Activated CD8-positive, alpha-beta memory T cell treated with anti-CD3 and anti-CD28 coated beads for 4 hours (primary cell): ENCODE measurements at regions not wholly inside any gene's neighbourhood (a gene's known extent, or its start where the extent isn't known, plus 50 kb on each side); places are given as distances from the start of the nearest gene placed in this dataset.
"Not testable (repeated sequence)": the region's sequence is repeated elsewhere in the genome, so short reads cannot be mapped to it uniquely, and the experiment has no call there.

Experiments used
- DNase-seq, 2 donors: peaks; one replicate each; pipeline ENCODE4 v3.0.0-alpha.2; 2020; ENCODE audit warnings: low read depth in 2 of 2

- no peak for DNase-seq
These were observed 140.2 kb downstream of the ENC1 start for GRCh38 chr5:74500110-74500917.

GRCh38 chr5:74499256-74500050 lies 141.1 kb downstream of the ENC1 start:
- DNase-seq = no peak

- no peak for DNase-seq
These were observed 142.8 kb downstream of the ENC1 start for GRCh38 chr5:74497706-74498105.

- no peak for DNase-seq
These were observed 147.1 kb downstream of the ENC1 start for GRCh38 chr5:74493411-74493810.

GRCh38 chr5:74492230-74492629 lies 148.3 kb downstream of the ENC1 start:
- no peak for DNase-seq

- DNase-seq = no peak
These were observed 148.9 kb downstream of the ENC1 start for GRCh38 chr5:74491586-74491985.

GRCh38 chr5:74490814-74491213 lies 149.7 kb downstream of the ENC1 start:
- no peak for DNase-seq

- DNase-seq = no peak
These were observed 157.5 kb downstream of the ENC1 start for GRCh38 chr5:74482990-74483389.

GRCh38 chr5:74482523-74482922 lies 158.0 kb downstream of the ENC1 start:
- no peak for DNase-seq

GRCh38 chr5:74481357-74481756 lies 159.2 kb downstream of the ENC1 start:
- DNase-seq = not testable (repeated sequence)

- no peak for DNase-seq
These were observed 160.3 kb downstream of the ENC1 start for GRCh38 chr5:74480201-74480600.

GRCh38 chr5:74478328-74478727 lies 162.2 kb downstream of the ENC1 start:
- DNase-seq = no peak

- DNase-seq = no peak
These were observed 162.8 kb downstream of the ENC1 start for GRCh38 chr5:74477761-74478160.

GRCh38 chr5:74476819-74477453 lies 163.6 kb downstream of the ENC1 start:
- no peak for DNase-seq

- no peak for DNase-seq
These were observed 164.3 kb downstream of the ENC1 start for GRCh38 chr5:74476046-74476818.

GRCh38 chr5:74471875-74472274 lies 168.7 kb downstream of the ENC1 start:
- no peak for DNase-seq

GRCh38 chr5:74469234-74469994 lies 171.1 kb downstream of the ENC1 start:
- no peak for DNase-seq

GRCh38 chr5:74468421-74468820 lies 172.1 kb downstream of the ENC1 start:
- DNase-seq = no peak

GRCh38 chr5:74465724-74466123 lies 174.8 kb downstream of the ENC1 start:
- DNase-seq = no peak

GRCh38 chr5:74464512-74465209 lies 175.9 kb downstream of the ENC1 start:
- DNase-seq = no peak
